Mammary epithelial cell (primary cell): ENCODE measurements at regions not wholly inside any gene's neighbourhood (a gene's known extent, or its start where the extent isn't known, plus 50 kb on each side); places are given as distances from the start of the nearest gene placed in this dataset.
"Not testable (repeated sequence)": the region's sequence is repeated elsewhere in the genome, so short reads cannot be mapped to it uniquely, and the experiment has no call there.

Experiments used
- EZH2 ChIP-seq: IDR thresholded peaks from 2 replicates; pipeline ENCODE4 v1.6.1; 2012; ENCODE audit warnings: low read length, inconsistent platforms, borderline replicate concordance
- TF ChIP-seq, protein P1 (sequence below), 2 donors: IDR thresholded peaks in 1 of 2; conservative IDR thresholded peaks in 1 of 2; 2 replicates each; pipeline ENCODE4 v1.5.1; 2011 to 2012; ENCODE audit warnings: inconsistent platforms in 2 of 2, low read length in 2 of 2, mild to moderate bottlenecking in 2 of 2, control low read depth in 1 of 2, low read depth in 1 of 2; ENCODE audit not compliant: insufficient read depth in 1 of 2; ENCODE audit errors: extremely low read depth in 1 of 2

- TF ChIP-seq, protein P1, sequence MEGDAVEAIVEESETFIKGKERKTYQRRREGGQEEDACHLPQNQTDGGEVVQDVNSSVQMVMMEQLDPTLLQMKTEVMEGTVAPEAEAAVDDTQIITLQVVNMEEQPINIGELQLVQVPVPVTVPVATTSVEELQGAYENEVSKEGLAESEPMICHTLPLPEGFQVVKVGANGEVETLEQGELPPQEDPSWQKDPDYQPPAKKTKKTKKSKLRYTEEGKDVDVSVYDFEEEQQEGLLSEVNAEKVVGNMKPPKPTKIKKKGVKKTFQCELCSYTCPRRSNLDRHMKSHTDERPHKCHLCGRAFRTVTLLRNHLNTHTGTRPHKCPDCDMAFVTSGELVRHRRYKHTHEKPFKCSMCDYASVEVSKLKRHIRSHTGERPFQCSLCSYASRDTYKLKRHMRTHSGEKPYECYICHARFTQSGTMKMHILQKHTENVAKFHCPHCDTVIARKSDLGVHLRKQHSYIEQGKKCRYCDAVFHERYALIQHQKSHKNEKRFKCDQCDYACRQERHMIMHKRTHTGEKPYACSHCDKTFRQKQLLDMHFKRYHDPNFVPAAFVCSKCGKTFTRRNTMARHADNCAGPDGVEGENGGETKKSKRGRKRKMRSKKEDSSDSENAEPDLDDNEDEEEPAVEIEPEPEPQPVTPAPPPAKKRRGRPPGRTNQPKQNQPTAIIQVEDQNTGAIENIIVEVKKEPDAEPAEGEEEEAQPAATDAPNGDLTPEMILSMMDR (conservative IDR thresholded peaks at IDR 0.05 in 1 of 2, IDR thresholded peaks at IDR 0.05 in 1 of 2; ENCODE audit: extremely low read depth in 1 of 2, insufficient read depth in 1 of 2, low read depth in 1 of 2, low read length in 2 of 2), result not testable (repeated sequence)
- not testable (repeated sequence) for TF ChIP-seq EZH2
Measured at GRCh38 chr9:42821468-42821867, 638.0 kb downstream of the SPATA31A6 start.
